HepG2 (cell line): ENCODE measurements at regions not wholly inside any gene's neighbourhood (a gene's known extent, or its start where the extent isn't known, plus 50 kb on each side); places are given as distances from the start of the nearest gene placed in this dataset.

Experiments used
- ATAC-seq: fragments of 200-7000 bp; cut with Tn5 transposase; 3 replicates; pipeline ENCODE4 v1.9.1; 2020; ENCODE audit warnings: mild to moderate bottlenecking, moderate library complexity
- BruUV-seq: library from RNA; stranded (reverse); fragments of 400-500 nt; replicated peaks from 2 replicates; lab custom pipeline; 2021; lab: Mats Ljungman, UMichigan
- CTCF ChIA-PET: fragments of 300-600 bp; formaldehyde crosslinking; extraction: SDS; loops from one replicate; lab custom pipeline; 2021; ENCODE audit warnings: low total read pairs, inconsistent platforms, low intra/inter-chr PET ratio; lab: Yijun Ruan, JAX
- POLR2A ChIA-PET: fragments of 350-600 bp; sonication (Branson Sonifier 250); formaldehyde crosslinking; loops from one replicate; lab custom pipeline; 2020; ENCODE audit warnings: antibody characterized with exemption, inconsistent platforms; lab: Yijun Ruan, JAX
- DNase-seq: peaks from one replicate; pipeline ENCODE4 v3.0.0-alpha.2; 2015; ENCODE audit warnings: low spot score
- FAIRE-seq: peaks from 3 replicates; lab custom pipeline; 2011; peaks lifted over from hg19 to GRCh38; lab: Jason Lieb, UNC
- H2AFZ ChIP-seq: one replicate; pipeline ENCODE4 v1.6.1; 2011; ENCODE audit warnings: low read length, inconsistent platforms
- H3K27ac ChIP-seq: fragments of 300-600 bp; 3 replicates; pipeline ENCODE4 v1.8.0; 2011; ENCODE audit warnings: mixed run types, mild to moderate bottlenecking, mixed read lengths, low read length, inconsistent platforms; ENCODE audit not compliant: insufficient read depth; ENCODE audit errors: extremely low read length
- H3K27me3 ChIP-seq, 2 experiments: fragments of 200-600 bp in 1 of 2; 2 replicates in 1 of 2; 3 replicates in 1 of 2; pipeline versions ENCODE4 v1.6.0 to v1.8.0; 2011; ENCODE audit warnings: low read length in 2 of 2, mild to moderate bottlenecking in 2 of 2, moderate library complexity in 2 of 2, inconsistent platforms in 1 of 2; ENCODE audit not compliant: insufficient read depth in 2 of 2, control insufficient read depth in 1 of 2
- H3K36me3 ChIP-seq, 2 experiments: fragments of 200-600 bp in 1 of 2; replicated peaks in 1 of 2; 2 replicates in 1 of 2; 3 replicates in 1 of 2; pipeline versions ENCODE4 v1.5.1 to v1.8.0; 2011; ENCODE audit warnings: low read length in 2 of 2, inconsistent platforms in 1 of 2; ENCODE audit not compliant: insufficient read depth in 2 of 2, control insufficient read depth in 1 of 2
- H3K4me1 ChIP-seq: 2 replicates; pipeline ENCODE4 v1.5.1; 2012; ENCODE audit warnings: low read length, inconsistent platforms; ENCODE audit not compliant: insufficient read depth
- H3K4me2 ChIP-seq: 2 replicates; pipeline ENCODE4 v1.6.0; 2011; ENCODE audit warnings: low read depth, low read length, inconsistent platforms
- H3K4me3 ChIP-seq, 3 experiments: fragments of 200-600 bp in 1 of 3; sonication (generic), shearing (Covaris generic) in 1 of 3; replicated peaks in 1 of 3; 2 replicates each; pipeline ENCODE4 v1.5.1; 2011 to 2016; ENCODE audit warnings: low read length in 3 of 3, inconsistent platforms in 2 of 3, low read depth in 2 of 3, mild to moderate bottlenecking in 2 of 3, control low read depth in 1 of 3, mixed read lengths in 1 of 3; ENCODE audit not compliant: insufficient read depth in 1 of 3
- H3K79me2 ChIP-seq: one replicate; pipeline ENCODE4 v1.6.1; 2011; ENCODE audit warnings: low read length, inconsistent platforms; ENCODE audit not compliant: insufficient read depth
- H3K9ac ChIP-seq: 2 replicates; pipeline ENCODE4 v1.6.0; 2011; ENCODE audit warnings: mild to moderate bottlenecking, low read depth, low read length, inconsistent platforms; ENCODE audit not compliant: insufficient read depth
- H3K9me3 ChIP-seq: 2 replicates; pipeline ENCODE4 v1.5.1; 2012; ENCODE audit warnings: mild to moderate bottlenecking, low read length
- H4K20me1 ChIP-seq: 2 replicates; pipeline ENCODE4 v1.6.0; 2011; ENCODE audit warnings: inconsistent platforms, mild to moderate bottlenecking, low read length, moderate library complexity; ENCODE audit not compliant: insufficient read depth
- CREM ChIP-seq, 2 experiments: sonication (generic) in 1 of 2; formaldehyde crosslinking in 1 of 2; IDR thresholded peaks; 2 replicates each; pipeline versions ENCODE4 v1.4.0 to v1.6.1; 2016 to 2020; ENCODE audit warnings: antibody characterized with exemption in 1 of 2, mild to moderate bottlenecking in 1 of 2, missing genetic modification reagents in 1 of 2
- DNMT1 ChIP-seq: sonication (generic); formaldehyde crosslinking; IDR thresholded peaks from 2 replicates; pipeline ENCODE4 v1.5.1; 2020; ENCODE audit warnings: mild to moderate bottlenecking, missing genetic modification reagents
- EEA1 ChIP-seq: sonication (generic); formaldehyde crosslinking; IDR thresholded peaks from 2 replicates; pipeline ENCODE4 v1.5.1; 2020; ENCODE audit warnings: mild to moderate bottlenecking, missing genetic modification reagents, borderline replicate concordance
- ESRRA ChIP-seq: sonication (generic); formaldehyde crosslinking; IDR thresholded peaks from 2 replicates; pipeline ENCODE4 v1.5.1; 2020; ENCODE audit warnings: mild to moderate bottlenecking, low read depth, missing genetic modification reagents
- HES4 ChIP-seq: sonication (generic); formaldehyde crosslinking; IDR thresholded peaks from 2 replicates; pipeline ENCODE4 v1.9.0; 2021; ENCODE audit warnings: mild to moderate bottlenecking, missing genetic modification reagents, borderline replicate concordance
- HNRNPK ChIP-seq: fragments of 200-400 bp; formaldehyde crosslinking; IDR thresholded peaks from 2 replicates; pipeline ENCODE4 v1.6.1; 2018; ENCODE audit warnings: low read length, low read depth, moderate library complexity, mild to moderate bottlenecking; ENCODE audit not compliant: poor library complexity, severe bottlenecking
- MATR3 ChIP-seq: sonication (generic); formaldehyde crosslinking; IDR thresholded peaks from 2 replicates; pipeline ENCODE4 v1.4.0; 2020; ENCODE audit warnings: missing genetic modification reagents
- RCOR2 ChIP-seq: IDR thresholded peaks from 2 replicates; pipeline ENCODE4 v1.6.1; 2016; ENCODE audit warnings: missing biosample characterization, missing genetic modification reagents
- TCF7L2 ChIP-seq: IDR thresholded peaks from 2 replicates; pipeline ENCODE4 v1.6.1; 2011; ENCODE audit warnings: mild to moderate bottlenecking, low read depth, low read length, moderate library complexity
- THYN1 ChIP-seq: sonication (generic); formaldehyde crosslinking; IDR thresholded peaks from 2 replicates; pipeline ENCODE4 v1.8.1; 2023; ENCODE audit warnings: low read depth, mild to moderate bottlenecking, moderate library complexity, missing genetic modification reagents, borderline replicate concordance
- TSC22D2 ChIP-seq: sonication (generic); formaldehyde crosslinking; IDR thresholded peaks from 2 replicates; pipeline ENCODE4 v1.5.1; 2020; ENCODE audit warnings: missing genetic modification reagents, mild to moderate bottlenecking, borderline replicate concordance
- U2AF2 ChIP-seq: fragments of 200-400 bp; formaldehyde crosslinking; IDR thresholded peaks from 2 replicates; pipeline ENCODE4 v1.6.1; 2017; ENCODE audit warnings: low read depth, mild to moderate bottlenecking, low read length
- ZBTB21 ChIP-seq: sonication (generic); formaldehyde crosslinking; IDR thresholded peaks from 2 replicates; pipeline ENCODE4 v1.4.0; 2020; ENCODE audit warnings: missing genetic modification reagents
- ZFP1 ChIP-seq: IDR thresholded peaks from 2 replicates; pipeline ENCODE4 v1.6.1; 2016
- ZFY ChIP-seq: sonication (generic); formaldehyde crosslinking; IDR thresholded peaks from 2 replicates; pipeline ENCODE4 v1.4.0; 2020; ENCODE audit warnings: missing genetic modification reagents
- ZNF256 ChIP-seq: sonication (generic); formaldehyde crosslinking; conservative IDR thresholded peaks from 2 replicates; pipeline ENCODE4 v1.4.0; 2020; ENCODE audit warnings: missing genetic modification reagents
- ZNF3 ChIP-seq: IDR thresholded peaks from 2 replicates; pipeline ENCODE4 v1.7.0; 2017; ENCODE audit warnings: inconsistent platforms
- ZNF547 ChIP-seq: sonication (generic); formaldehyde crosslinking; IDR thresholded peaks from 2 replicates; pipeline ENCODE4 v1.5.1; 2020; ENCODE audit warnings: mild to moderate bottlenecking, missing genetic modification reagents
- in situ Hi-C: cut with HindIII; loops from 2 replicates; pipeline ENCODE4 v1.10.0; 2017; ENCODE audit warnings: low pct_unique_long_range_greater_than_20kb; ENCODE audit not compliant: extremely low pct_ligation_motif_present
- intact Hi-C: fragments of 100-400 bp; cut with micrococcal nuclease; formaldehyde crosslinking; loops from one replicate; pipeline ENCODE4 v1.10.0; 2022; ENCODE audit not compliant: unreplicated experiment
- TF ChIP-seq, protein P1 (sequence below): sonication (generic); formaldehyde crosslinking; conservative IDR thresholded peaks from 2 replicates; pipeline ENCODE4 v1.4.0; 2020; ENCODE audit warnings: missing genetic modification reagents
- TF ChIP-seq, protein P2 (sequence below): sonication (generic); formaldehyde crosslinking; IDR thresholded peaks from 2 replicates; pipeline ENCODE4 v1.5.0; 2020; ENCODE audit warnings: missing genetic modification reagents
- TF ChIP-seq, protein P3 (sequence below): sonication (generic); formaldehyde crosslinking; IDR thresholded peaks from 2 replicates; pipeline ENCODE4 v1.5.1; 2020; ENCODE audit warnings: missing genetic modification reagents, mild to moderate bottlenecking, borderline replicate concordance

DNA sequence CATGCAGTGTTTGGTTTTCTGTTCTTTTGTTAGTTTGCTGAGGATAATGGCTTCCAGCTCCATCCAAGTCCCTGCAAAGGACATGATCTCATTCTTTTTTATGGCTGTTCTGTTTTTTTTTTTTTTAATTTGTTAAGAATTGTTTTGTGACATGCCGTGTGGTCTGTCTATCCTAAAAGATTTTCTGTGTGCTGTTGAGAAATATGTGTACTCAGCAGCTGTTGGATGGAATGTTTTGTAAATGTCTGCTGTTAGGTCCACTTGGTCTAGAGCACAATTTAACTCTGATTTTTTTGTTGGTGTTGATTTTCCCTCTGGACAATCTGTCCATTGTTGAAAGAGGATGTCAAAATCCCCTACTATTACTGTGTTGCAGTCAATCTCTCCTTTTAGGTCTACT is 80.4 kb upstream of the WDR75 start (continued):
- TF ChIP-seq TSC22D2: no peak
- no peak for TF ChIP-seq TCF7L2
- TF ChIP-seq EEA1 (CRISPR knock-in tag): no peak
- TF ChIP-seq, all 625 proteins: peak for 0

DNA sequence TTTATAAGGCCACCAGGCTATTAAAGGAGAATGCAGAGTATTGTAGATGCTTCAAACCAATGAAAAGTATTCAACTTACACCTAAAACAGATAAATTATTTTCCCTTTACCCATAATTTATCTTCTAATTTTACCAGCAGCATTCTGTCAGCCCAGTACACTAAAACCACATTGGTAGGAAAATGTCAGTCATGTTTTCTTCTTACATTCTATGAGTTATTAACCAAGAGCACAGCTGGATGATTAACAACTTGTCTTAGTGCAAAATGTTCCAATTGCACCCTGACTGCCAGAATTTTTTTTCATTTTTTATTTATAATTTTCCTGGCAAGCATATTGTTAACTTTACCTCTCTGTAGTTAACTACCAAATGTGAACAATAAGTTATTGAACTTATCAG is 79.0 kb upstream of the WDR75 start:
- no peak overlapping the region for H3K27ac ChIP-seq
- H3K36me3 ChIP-seq: no peaks in the 10 kb centered on the region
- no peak for ATAC-seq
- CTCF ChIA-PET: no interaction called here
- no peak for DNase-seq
- H4K20me1 ChIP-seq: no peaks in the 10 kb centered on the region
- no peak for FAIRE-seq
- H3K27me3 ChIP-seq: no peaks in the 10 kb centered on the region
- intact Hi-C loops: no loop called here
- no peak overlapping the region for H3K9ac ChIP-seq
- no TSS peak for BruUV-seq
- no peak for TF ChIP-seq ZNF256 (CRISPR knock-in tag)
- TF ChIP-seq, protein P1, sequence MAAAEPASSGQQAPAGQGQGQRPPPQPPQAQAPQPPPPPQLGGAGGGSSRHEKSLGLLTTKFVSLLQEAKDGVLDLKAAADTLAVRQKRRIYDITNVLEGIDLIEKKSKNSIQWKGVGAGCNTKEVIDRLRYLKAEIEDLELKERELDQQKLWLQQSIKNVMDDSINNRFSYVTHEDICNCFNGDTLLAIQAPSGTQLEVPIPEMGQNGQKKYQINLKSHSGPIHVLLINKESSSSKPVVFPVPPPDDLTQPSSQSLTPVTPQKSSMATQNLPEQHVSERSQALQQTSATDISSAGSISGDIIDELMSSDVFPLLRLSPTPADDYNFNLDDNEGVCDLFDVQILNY (CRISPR knock-in tag): no peak
- TF ChIP-seq ZFY (CRISPR knock-in tag): no peak
- no peak for TF ChIP-seq ZBTB21 (CRISPR knock-in tag)
- TF ChIP-seq TSC22D2: no peak
- no peak for TF ChIP-seq ZNF3 (CRISPR knock-in tag)
- TF ChIP-seq CREM (IDR thresholded peaks at IDR 0.05): no peak
- TF ChIP-seq CREM (CRISPR knock-in tag; IDR thresholded peaks at IDR 0.05): no peak
- TF ChIP-seq U2AF2: no peak
- TF ChIP-seq, protein P2, sequence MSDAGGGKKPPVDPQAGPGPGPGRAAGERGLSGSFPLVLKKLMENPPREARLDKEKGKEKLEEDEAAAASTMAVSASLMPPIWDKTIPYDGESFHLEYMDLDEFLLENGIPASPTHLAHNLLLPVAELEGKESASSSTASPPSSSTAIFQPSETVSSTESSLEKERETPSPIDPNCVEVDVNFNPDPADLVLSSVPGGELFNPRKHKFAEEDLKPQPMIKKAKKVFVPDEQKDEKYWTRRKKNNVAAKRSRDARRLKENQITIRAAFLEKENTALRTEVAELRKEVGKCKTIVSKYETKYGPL (CRISPR knock-in tag): no peak
- TF ChIP-seq RCOR2: no peak
- TF ChIP-seq THYN1: no peak
- TF ChIP-seq ZFP1 (CRISPR knock-in tag): no peak
- TF ChIP-seq DNMT1 (CRISPR knock-in tag): no peak
- TF ChIP-seq ESRRA (CRISPR knock-in tag): no peak
- no peak for TF ChIP-seq HNRNPK
- TF ChIP-seq MATR3 (CRISPR knock-in tag): no peak
- TF ChIP-seq, protein P3, sequence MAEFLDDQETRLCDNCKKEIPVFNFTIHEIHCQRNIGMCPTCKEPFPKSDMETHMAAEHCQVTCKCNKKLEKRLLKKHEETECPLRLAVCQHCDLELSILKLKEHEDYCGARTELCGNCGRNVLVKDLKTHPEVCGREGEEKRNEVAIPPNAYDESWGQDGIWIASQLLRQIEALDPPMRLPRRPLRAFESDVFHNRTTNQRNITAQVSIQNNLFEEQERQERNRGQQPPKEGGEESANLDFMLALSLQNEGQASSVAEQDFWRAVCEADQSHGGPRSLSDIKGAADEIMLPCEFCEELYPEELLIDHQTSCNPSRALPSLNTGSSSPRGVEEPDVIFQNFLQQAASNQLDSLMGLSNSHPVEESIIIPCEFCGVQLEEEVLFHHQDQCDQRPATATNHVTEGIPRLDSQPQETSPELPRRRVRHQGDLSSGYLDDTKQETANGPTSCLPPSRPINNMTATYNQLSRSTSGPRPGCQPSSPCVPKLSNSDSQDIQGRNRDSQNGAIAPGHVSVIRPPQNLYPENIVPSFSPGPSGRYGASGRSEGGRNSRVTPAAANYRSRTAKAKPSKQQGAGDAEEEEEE (CRISPR knock-in tag): no peak
- no peak for TF ChIP-seq HES4 (CRISPR knock-in tag)
- TF ChIP-seq ZNF547 (CRISPR knock-in tag): no peak
- H2AFZ ChIP-seq: no peak overlapping the region
- no peaks in the 10 kb centered on the region for H3K9me3 ChIP-seq
- H3K4me3 ChIP-seq: no peak overlapping the region
- no peak overlapping the region for H3K4me2 ChIP-seq
- H3K79me2 ChIP-seq: no peaks in the 10 kb centered on the region
- no peaks in the 10 kb centered on the region for H3K4me1 ChIP-seq
- in situ Hi-C loops: no loop called here
- POLR2A ChIA-PET: no interaction called here
